Ovary (tissue), 7 donors: ENCODE measurements at regions not wholly inside any gene's neighbourhood (a gene's known extent, or its start where the extent isn't known, plus 50 kb on each side); places are given as distances from the start of the nearest gene placed in this dataset.

Source experiments
- DNase-seq, 5 donors: peaks; one replicate each; pipeline ENCODE4 v3.0.0-alpha.2; 2019 to 2020
- H3K27ac ChIP-seq, 2 donors: fragments of 200-600 bp; one replicate each; pipeline versions ENCODE4 v1.5.1 to v1.8.0; 2019 to 2022
- H3K27me3 ChIP-seq: fragments of 200-600 bp; one replicate; pipeline ENCODE4 v1.8.0; 2022
- H3K36me3 ChIP-seq: fragments of 200-600 bp; sonication (generic); one replicate; pipeline ENCODE4 v1.5.1; 2019
- H3K4me1 ChIP-seq: one replicate; pipeline ENCODE4 v1.8.1; 2013; ENCODE audit warnings: mild to moderate bottlenecking, moderate library complexity; ENCODE audit not compliant: insufficient read depth
- H3K4me3 ChIP-seq: fragments of 200-600 bp; sonication (generic); one replicate; pipeline ENCODE4 v1.5.1; 2017
- H3K9me3 ChIP-seq, 2 donors: fragments of 200-600 bp in 1 of 2; sonication (generic) in 1 of 2; one replicate each; pipeline versions ENCODE4 v1.5.1 to v1.8.1; 2013 to 2019; ENCODE audit warnings: mild to moderate bottlenecking in 1 of 2, moderate library complexity in 1 of 2
- CTCF ChIP-seq, 3 donors: fragments of 450-650 bp in 2 of 3; fragments of 200-600 bp in 1 of 3; IDR thresholded peaks; one replicate each; pipeline versions ENCODE4 v1.5.1 to v1.8.0; 2016 to 2022; ENCODE audit warnings: antibody characterized with exemption in 3 of 3, mild to moderate bottlenecking in 1 of 3
- EP300 ChIP-seq: sonication (generic); formaldehyde crosslinking; IDR thresholded peaks from one replicate; pipeline ENCODE4 v1.6.1; 2017; ENCODE audit warnings: antibody characterized with exemption
- POLR2A ChIP-seq: fragments of 450-650 bp; IDR thresholded peaks from one replicate; pipeline ENCODE4 v1.6.1; 2017; ENCODE audit warnings: antibody characterized with exemption, mild to moderate bottlenecking, moderate library complexity
- WGBS, 3 donors: extraction: QIAGEN DNeasy Blood & Tissue Kit in 1 of 3; methylation state at CpG; one replicate each; pipeline versions ENCODE4 v1.1.5 to v1.1.7; 2013 to 2017; 5-methylcytosine and 5-hydroxymethylcytosine counted together
- intact Hi-C, 4 donors: fragments of 100-400 bp; cut with DNase I; formaldehyde crosslinking; loops; one replicate each; pipeline versions ENCODE4 v1.11.0 to v1.15.1; 2022 to 2023
- donor health status: DM: no; HTN: no; CAD: no; lungs with moderate emphysema.
- donor health status: DM: no; HTN: no; CAD: no.
- donor health status: Bipolar disorder and iron deficiency.
- donor health status: DM: no; HTN: no; CAD: no.
- donor health status: DM: yes; HTN: yes; CAD: no.

GRCh38 chr5:123673107-123673506 is 161.1 kb downstream of the CSNK1G3 start:
- TF ChIP-seq EP300 = no peak
- TF ChIP-seq POLR2A = no peak
- TF ChIP-seq CTCF (IDR thresholded peaks at IDR 0.05) = no peak
- Histone ChIP-seq H3K4me3 (no peak overlapping the region), H3K4me1 (no peaks in the 10 kb centered on the region), H3K36me3 (no peaks in the 10 kb centered on the region), H3K9me3 (no peaks in the 10 kb centered on the region), H3K27me3 (no peaks in the 10 kb centered on the region), H3K27ac (no peak overlapping the region)
- WGBS, 3 donors = 80 to 89% (median 88%) methylated on average over 2 of the region's 2 CpGs
- DNase-seq = no peak
- intact Hi-C loops = no loop called here

- TF ChIP-seq CTCF (IDR thresholded peaks at IDR 0.05) (no peak), EP300 (no peak), POLR2A (no peak)
- Histone ChIP-seq H3K36me3 (no peaks in the 10 kb centered on the region), H3K9me3 (no peaks in the 10 kb centered on the region), H3K4me3 (no peak overlapping the region), H3K27me3 (no peaks in the 10 kb centered on the region), H3K4me1 (no peaks in the 10 kb centered on the region), H3K27ac (no peak overlapping the region)
- no peak for DNase-seq
- intact Hi-C loops = no loop called here
- WGBS, 3 donors = 79 to 81% (median 79%) methylated on average over 5 of the region's 5 CpGs
These were observed 159.9 kb downstream of the CSNK1G3 start for GRCh38 chr5:123671711-123672456.

GRCh38 chr5:123671042-123671441 is 159.1 kb downstream of the CSNK1G3 start:
- Histone ChIP-seq H3K27me3 (no peaks in the 10 kb centered on the region), H3K4me3 (no peak overlapping the region), H3K4me1 (no peaks in the 10 kb centered on the region), H3K27ac (no peak overlapping the region), H3K9me3 (no peaks in the 10 kb centered on the region), H3K36me3 (no peaks in the 10 kb centered on the region)
- no peak for TF ChIP-seq POLR2A
- TF ChIP-seq EP300 = no peak
- peak; percentile 38 to 49 (median 46) for TF ChIP-seq CTCF (IDR thresholded peaks at IDR 0.05)
- WGBS, 3 donors = 14 to 18% (median 15%) methylated on average over 4 of the region's 4 CpGs
- intact Hi-C loops = no loop called here
- peak; percentile 12 to 47 (median 36) for DNase-seq
